Inflammatory macrophage (primary cell): ENCODE measurements at regions not wholly inside any gene's neighbourhood (a gene's known extent, or its start where the extent isn't known, plus 50 kb on each side); places are given as distances from the start of the nearest gene placed in this dataset.

Experiments
- DNase-seq, 2 donors: peaks; one replicate each; pipeline ENCODE4 v3.0.0-alpha.2; 2020 to 2022

GRCh38 chr18:77862066-77862757, 612.6 kb downstream of the GALR1 start:
- DNase-seq, result no peak

- DNase-seq, result no peak
Measured at GRCh38 chr18:77865853-77866252, 616.2 kb downstream of the GALR1 start.

- no peak for DNase-seq
Measured at GRCh38 chr18:77866351-77866750, 616.7 kb downstream of the GALR1 start.

GRCh38 chr18:77870199-77870598, 620.6 kb downstream of the GALR1 start:
- no peak for DNase-seq

- DNase-seq, result no peak
Measured at GRCh38 chr18:77870894-77871293, 621.2 kb downstream of the GALR1 start.

- no peak for DNase-seq
Measured at GRCh38 chr18:77872166-77872565, 622.5 kb downstream of the GALR1 start.

- DNase-seq, result no peak
Measured at GRCh38 chr18:77876319-77876865, 626.7 kb downstream of the GALR1 start.

- DNase-seq, result no peak
Measured at GRCh38 chr18:77879829-77880228, 630.2 kb downstream of the GALR1 start.

- DNase-seq, result no peak
Measured at GRCh38 chr18:77884454-77884853, 634.8 kb downstream of the GALR1 start.

GRCh38 chr18:77894060-77894459, 644.4 kb downstream of the GALR1 start:
- peak in 1 of 2 donors; percentile 4 for DNase-seq

GRCh38 chr18:77895250-77895649, 645.6 kb downstream of the GALR1 start:
- no peak for DNase-seq

GRCh38 chr18:77896586-77897252, 647.1 kb downstream of the GALR1 start:
- DNase-seq, result no peak

- DNase-seq, result no peak
Measured at GRCh38 chr18:77897606-77898005, 648.0 kb downstream of the GALR1 start.

GRCh38 chr18:77899972-77900754, 650.5 kb downstream of the GALR1 start:
- peak; percentile 20 to 61 for DNase-seq

GRCh38 chr18:77905011-77905410, 655.4 kb downstream of the GALR1 start:
- DNase-seq, result no peak

GRCh38 chr18:77905449-77906055, 655.9 kb downstream of the GALR1 start:
- no peak for DNase-seq

GRCh38 chr18:77906103-77906892, 656.6 kb downstream of the GALR1 start:
- DNase-seq, result no peak

GRCh38 chr18:77910347-77910746, 660.7 kb downstream of the GALR1 start:
- no peak for DNase-seq

- no peak for DNase-seq
Measured at GRCh38 chr18:77911971-77912605, 662.4 kb downstream of the GALR1 start.

- no peak for DNase-seq
Measured at GRCh38 chr18:77918730-77919129, 669.1 kb downstream of the GALR1 start.

- no peak for DNase-seq
Measured at GRCh38 chr18:77919923-77920322, 670.3 kb downstream of the GALR1 start.

GRCh38 chr18:77935342-77935741, 685.7 kb downstream of the GALR1 start:
- no peak for DNase-seq
